Chondrocyte (in vitro differentiated cells): ENCODE measurements at regions not wholly inside any gene's neighbourhood (a gene's known extent, or its start where the extent isn't known, plus 50 kb on each side); places are given as distances from the start of the nearest gene placed in this dataset.

Experiments
- DNase-seq: peaks from one replicate; pipeline ENCODE4 v3.0.0; 2021; ENCODE audit warnings: mixed read lengths, low spot score
- H3K27ac Mint-ChIP-seq: one replicate; pipeline ENCODE4 v1.8.0; 2021; ENCODE audit warnings: mild to moderate bottlenecking, moderate library complexity, mixed read lengths; ENCODE audit not compliant: unreplicated experiment
- H3K27me3 Mint-ChIP-seq: 2 replicates; pipeline ENCODE4 v1.8.0; 2021; ENCODE audit warnings: low read depth, mixed read lengths
- H3K36me3 Mint-ChIP-seq: 2 replicates; pipeline ENCODE4 v1.8.0; 2021; ENCODE audit warnings: low read depth, mixed read lengths
- H3K4me1 Mint-ChIP-seq: 2 replicates; pipeline ENCODE4 v1.8.0; 2021; ENCODE audit warnings: low read depth, mild to moderate bottlenecking, mixed read lengths
- H3K4me3 Mint-ChIP-seq: one replicate; pipeline ENCODE4 v1.8.0; 2021; ENCODE audit warnings: mild to moderate bottlenecking, moderate library complexity, mixed read lengths; ENCODE audit not compliant: unreplicated experiment
- H3K9me3 Mint-ChIP-seq: 2 replicates; pipeline ENCODE4 v1.8.0; 2021; ENCODE audit warnings: low read depth, mixed read lengths
- CTCF ChIP-seq: fragments of 200-600 bp; sonication (generic); IDR thresholded peaks from 2 replicates; pipeline ENCODE4 v1.5.0; 2021; ENCODE audit warnings: antibody characterized with exemption, mild to moderate bottlenecking, moderate library complexity

- H3K27me3 Mint-ChIP-seq = peaks cover 1% of the 10 kb centered on the region
- no peak overlapping the region for H3K4me3 Mint-ChIP-seq
- no peaks in the 10 kb centered on the region for H3K36me3 Mint-ChIP-seq
- H3K27ac Mint-ChIP-seq = peak overlapping the region; percentile 37
- H3K4me1 Mint-ChIP-seq = peaks cover 31% of the 10 kb centered on the region
- TF ChIP-seq CTCF = no peak
- no peaks in the 10 kb centered on the region for H3K9me3 Mint-ChIP-seq
- DNase-seq = no peak
Measured at GRCh38 chr4:153137159-153137558, 67.1 kb upstream of the TRIM2 start.

- H3K36me3 Mint-ChIP-seq = no peaks in the 10 kb centered on the region
- DNase-seq = no peak
- no peak overlapping the region for H3K27ac Mint-ChIP-seq
- no peaks in the 10 kb centered on the region for H3K9me3 Mint-ChIP-seq
- no peak for TF ChIP-seq CTCF
- H3K27me3 Mint-ChIP-seq = peaks cover 3% of the 10 kb centered on the region
- H3K4me3 Mint-ChIP-seq = no peak overlapping the region
- peaks cover 32% of the 10 kb centered on the region for H3K4me1 Mint-ChIP-seq
Measured at GRCh38 chr4:153137677-153138630, 66.3 kb upstream of the TRIM2 start.

GRCh38 chr4:153138736-153139135 is 65.5 kb upstream of the TRIM2 start:
- no peak for TF ChIP-seq CTCF
- no peak overlapping the region for H3K4me3 Mint-ChIP-seq
- peaks cover 3% of the 10 kb centered on the region for H3K27me3 Mint-ChIP-seq
- H3K9me3 Mint-ChIP-seq = no peaks in the 10 kb centered on the region
- H3K36me3 Mint-ChIP-seq = no peaks in the 10 kb centered on the region
- DNase-seq = no peak
- H3K4me1 Mint-ChIP-seq = peaks cover 36% of the 10 kb centered on the region
- no peak overlapping the region for H3K27ac Mint-ChIP-seq

GRCh38 chr4:153140294-153140693 is 63.9 kb upstream of the TRIM2 start:
- H3K9me3 Mint-ChIP-seq = no peaks in the 10 kb centered on the region
- peaks cover 3% of the 10 kb centered on the region for H3K27me3 Mint-ChIP-seq
- H3K36me3 Mint-ChIP-seq = no peaks in the 10 kb centered on the region
- TF ChIP-seq CTCF = no peak
- no peak overlapping the region for H3K4me3 Mint-ChIP-seq
- no peak for DNase-seq
- H3K4me1 Mint-ChIP-seq = peaks cover 41% of the 10 kb centered on the region
- no peak overlapping the region for H3K27ac Mint-ChIP-seq

- Mint-ChIP-seq H3K27me3 (peaks cover 3% of the 10 kb centered on the region), H3K27ac (no peak overlapping the region), H3K4me1 (peaks cover 40% of the 10 kb centered on the region), H3K9me3 (no peaks in the 10 kb centered on the region), H3K36me3 (no peaks in the 10 kb centered on the region), H3K4me3 (no peak overlapping the region)
- no peak for TF ChIP-seq CTCF
- DNase-seq = no peak
Measured at GRCh38 chr4:153141238-153141637, 63.0 kb upstream of the TRIM2 start.
